H1 (cell line): ENCODE measurements at regions not wholly inside any gene's neighbourhood (a gene's known extent, or its start where the extent isn't known, plus 50 kb on each side); places are given as distances from the start of the nearest gene placed in this dataset.

Source experiments
- CTCF ChIA-PET: fragments of 300-600 bp; sonication (Branson Sonifier 250); formaldehyde crosslinking; loops from one replicate; lab custom pipeline; 2021; ENCODE audit not compliant: partially characterized antibody; lab: Charles Lee
- POLR2A ChIA-PET: fragments of 300-600 bp; sonication (Branson Sonifier 250); formaldehyde crosslinking; loops from one replicate; lab custom pipeline; 2021; ENCODE audit warnings: inconsistent platforms; ENCODE audit not compliant: partially characterized antibody; lab: Charles Lee
- DNase-seq, 2 experiments: peaks; one replicate each; pipeline versions ENCODE4 v3.0.0 to v3.0.0-alpha.2; 2010 to 2022; ENCODE audit warnings: low spot score in 2 of 2, low read depth in 1 of 2, mixed read lengths in 1 of 2
- FAIRE-seq: peaks from 2 replicates; lab custom pipeline; 2011; peaks lifted over from hg19 to GRCh38; lab: Jason Lieb, UNC
- H2AFZ ChIP-seq: 2 replicates; pipeline ENCODE4 v1.8.1; 2012; ENCODE audit warnings: low read length, inconsistent platforms
- H2AK5ac ChIP-seq: 2 replicates; pipeline ENCODE4 v1.6.1; 2013; ENCODE audit warnings: low read depth, low read length
- H2BK120ac ChIP-seq: replicated peaks from 2 replicates; pipeline ENCODE3; 2013; ENCODE audit warnings: low read depth, low read length, inconsistent platforms
- H2BK12ac ChIP-seq: 2 replicates; pipeline ENCODE4 v1.6.1; 2013; ENCODE audit warnings: low read depth, low read length
- H2BK15ac ChIP-seq: 2 replicates; pipeline ENCODE4 v1.6.1; 2013; ENCODE audit warnings: low read length
- H2BK20ac ChIP-seq: 2 replicates; pipeline ENCODE4 v1.6.1; 2013; ENCODE audit warnings: low read length
- H2BK5ac ChIP-seq: 2 replicates; pipeline ENCODE4 v1.6.1; 2013; ENCODE audit warnings: low read depth, low read length
- H3K14ac ChIP-seq: 2 replicates; pipeline ENCODE4 v1.6.1; 2013; ENCODE audit warnings: inconsistent platforms; ENCODE audit not compliant: insufficient read length
- H3K18ac ChIP-seq: 2 replicates; pipeline ENCODE4 v1.6.1; 2013; ENCODE audit warnings: low read length; ENCODE audit errors: extremely low read depth
- H3K23ac ChIP-seq: 2 replicates; pipeline ENCODE4 v1.6.1; 2013; ENCODE audit warnings: inconsistent platforms; ENCODE audit not compliant: insufficient read length
- H3K23me2 ChIP-seq: 2 replicates; pipeline ENCODE4 v1.6.1; 2013; ENCODE audit warnings: low read depth, low read length
- H3K27ac ChIP-seq: 2 replicates; pipeline ENCODE4 v1.6.1; 2011; ENCODE audit warnings: low read depth, low read length, inconsistent platforms
- H3K27me3 ChIP-seq, 4 experiments: replicated peaks in 1 of 4; 1 replicate in 1 of 4; 2 replicates in 3 of 4; pipeline versions ENCODE4 v1.6.1 to v1.8.1; 2011 to 2013; ENCODE audit warnings: low read length in 3 of 4, mild to moderate bottlenecking in 3 of 4, inconsistent platforms in 2 of 4, mixed read lengths in 2 of 4, moderate library complexity in 1 of 4; ENCODE audit not compliant: control insufficient read depth in 3 of 4, insufficient read depth in 3 of 4; ENCODE audit errors: extremely low read depth in 1 of 4
- H3K36me3 ChIP-seq, 4 experiments: 2 replicates each; pipeline versions ENCODE4 v1.6.1 to v1.8.1; 2011 to 2013; ENCODE audit warnings: mild to moderate bottlenecking in 4 of 4, low read length in 3 of 4, moderate library complexity in 2 of 4, control low read depth in 1 of 4, inconsistent platforms in 1 of 4; ENCODE audit not compliant: insufficient read depth in 4 of 4, control insufficient read depth in 2 of 4
- H3K4ac ChIP-seq: replicated peaks from 2 replicates; pipeline ENCODE3; 2013; ENCODE audit warnings: low read length, low read depth, mixed read lengths, inconsistent platforms; ENCODE audit not compliant: insufficient read length
- H3K4me1 ChIP-seq, 4 experiments: replicated peaks in 1 of 4; 1 replicate in 1 of 4; 2 replicates in 3 of 4; pipeline versions ENCODE4 v1.6.1 to v1.8.1; 2011 to 2013; ENCODE audit warnings: low read length in 3 of 4, inconsistent platforms in 2 of 4, mixed read lengths in 1 of 4; ENCODE audit not compliant: insufficient read depth in 4 of 4, control insufficient read depth in 3 of 4
- H3K4me2 ChIP-seq, 2 experiments: 2 replicates each; pipeline versions ENCODE4 v1.6.1 to v1.8.1; 2011 to 2013; ENCODE audit warnings: low read depth in 2 of 2, low read length in 2 of 2, control low read depth in 1 of 2, inconsistent platforms in 1 of 2, mild to moderate bottlenecking in 1 of 2; ENCODE audit not compliant: insufficient read depth in 1 of 2
- H3K4me3 ChIP-seq, 4 experiments: fragments of 200-600, 300-600 bp in 1 of 4; sonication (generic), shearing (Covaris generic), sonication (Bioruptor Twin) in 1 of 4; 2 replicates each; pipeline versions ENCODE4 v1.5.1 to v1.8.1; 2011 to 2016; ENCODE audit warnings: low read length in 4 of 4, low read depth in 3 of 4, control low read depth in 2 of 4, inconsistent platforms in 2 of 4, mild to moderate bottlenecking in 2 of 4, mixed read lengths in 1 of 4, moderate library complexity in 1 of 4; ENCODE audit not compliant: insufficient read depth in 2 of 4; ENCODE audit errors: extremely low read depth in 1 of 4
- H3K56ac ChIP-seq: replicated peaks from 2 replicates; pipeline ENCODE3; 2013; ENCODE audit warnings: low read depth, mild to moderate bottlenecking, mixed read lengths, low read length, inconsistent platforms; ENCODE audit not compliant: insufficient read length
- H3K79me1 ChIP-seq: 2 replicates; pipeline ENCODE4 v1.6.1; 2013; ENCODE audit warnings: low read depth, low read length, control low read depth
- H3K79me2 ChIP-seq, 2 experiments: 2 replicates each; pipeline versions ENCODE4 v1.6.1 to v1.8.1; 2012 to 2013; ENCODE audit warnings: low read length in 2 of 2, mild to moderate bottlenecking in 2 of 2, inconsistent platforms in 1 of 2; ENCODE audit not compliant: insufficient read depth in 2 of 2, control insufficient read depth in 1 of 2
- H3K9ac ChIP-seq, 4 experiments: replicated peaks in 1 of 4; 1 replicate in 1 of 4; 2 replicates in 3 of 4; pipeline versions ENCODE4 v1.6.1 to v1.8.1; 2011 to 2013; ENCODE audit warnings: low read depth in 3 of 4, low read length in 3 of 4, control low read depth in 2 of 4, mild to moderate bottlenecking in 2 of 4, moderate library complexity in 2 of 4, inconsistent platforms in 1 of 4; ENCODE audit errors: extremely low read depth in 1 of 4
- H3K9me3 ChIP-seq, 2 experiments: 2 replicates each; pipeline versions ENCODE4 v1.6.1 to v1.8.1; 2012 to 2013; ENCODE audit warnings: mild to moderate bottlenecking in 2 of 2, moderate library complexity in 2 of 2, control low read depth in 1 of 2, inconsistent platforms in 1 of 2, low read depth in 1 of 2, low read length in 1 of 2, mixed read lengths in 1 of 2; ENCODE audit not compliant: insufficient read depth in 2 of 2
- H4K20me1 ChIP-seq, 2 experiments: replicated peaks in 1 of 2; 2 replicates each; pipeline versions ENCODE3 to v1.8.1; 2011 to 2013; ENCODE audit warnings: inconsistent platforms in 2 of 2, low read length in 2 of 2, mild to moderate bottlenecking in 1 of 2; ENCODE audit not compliant: insufficient read depth in 2 of 2, control insufficient read depth in 1 of 2
- H4K5ac ChIP-seq: 2 replicates; pipeline ENCODE4 v1.6.1; 2013; ENCODE audit warnings: low read length, low read depth, mixed read lengths, inconsistent platforms; ENCODE audit not compliant: insufficient read length
- H4K8ac ChIP-seq: 2 replicates; pipeline ENCODE4 v1.8.0; 2013; ENCODE audit warnings: mild to moderate bottlenecking, moderate library complexity, low read length, inconsistent platforms; ENCODE audit not compliant: insufficient read depth; ENCODE audit errors: extremely low read depth
- H4K91ac ChIP-seq: replicated peaks from 2 replicates; pipeline ENCODE3; 2013; ENCODE audit warnings: low read length, mixed read lengths, inconsistent platforms; ENCODE audit not compliant: insufficient read length
- ASH2L ChIP-seq: fragments of 200-600, 300-600 bp; sonication (generic); IDR thresholded peaks from one replicate; pipeline ENCODE4 v1.7.1; 2017; ENCODE audit warnings: low read length
- BCL11A ChIP-seq, 2 experiments: IDR thresholded peaks; one replicate each; pipeline ENCODE4 v1.6.1; 2011; ENCODE audit warnings: low read depth in 2 of 2, low read length in 2 of 2, mild to moderate bottlenecking in 2 of 2
- CBX5 ChIP-seq: fragments of 300-800, 300-1000 bp; sonication (generic); IDR thresholded peaks from 2 replicates; pipeline ENCODE4 v1.7.1; 2016; ENCODE audit warnings: antibody characterized with exemption, low read length, low read depth
- CTBP2 ChIP-seq: IDR thresholded peaks from 2 replicates; pipeline ENCODE4 v1.7.0; 2011; ENCODE audit warnings: borderline replicate concordance, mild to moderate bottlenecking, moderate library complexity, mixed read lengths, low read length; ENCODE audit not compliant: insufficient read depth, insufficient read length
- EZH2 ChIP-seq: fragments of 200-600 bp; sonication (generic); IDR thresholded peaks from 2 replicates; pipeline ENCODE4 v1.7.1; 2012; ENCODE audit warnings: low read depth, mild to moderate bottlenecking, moderate library complexity, low read length, inconsistent platforms; ENCODE audit not compliant: severe bottlenecking
- GTF2F1 ChIP-seq: IDR thresholded peaks from 2 replicates; pipeline ENCODE4 v1.6.1; 2012; ENCODE audit warnings: low read depth, low read length, improper control_type of control experiment, borderline replicate concordance
- JUND ChIP-seq: IDR thresholded peaks from 2 replicates; pipeline ENCODE4 v1.6.1; 2011; ENCODE audit warnings: mild to moderate bottlenecking, improper control_type of control experiment, low read length
- KDM5A ChIP-seq: fragments of 200-600 bp; IDR thresholded peaks from 2 replicates; pipeline ENCODE4 v1.7.1; 2012; ENCODE audit warnings: mild to moderate bottlenecking, low read length, inconsistent platforms, mixed read lengths
- RXRA ChIP-seq: IDR thresholded peaks from 2 replicates; pipeline ENCODE4 v1.6.1; 2011; ENCODE audit warnings: low read depth, mild to moderate bottlenecking, low read length, moderate library complexity; ENCODE audit not compliant: insufficient read depth
- SP1 ChIP-seq: IDR thresholded peaks from 2 replicates; pipeline ENCODE4 v1.6.1; 2011; ENCODE audit warnings: low read depth, low read length
- SP2 ChIP-seq: IDR thresholded peaks from 2 replicates; pipeline ENCODE4 v1.6.1; 2012; ENCODE audit warnings: mild to moderate bottlenecking, low read length, inconsistent platforms
- YY1 ChIP-seq: IDR thresholded peaks from 2 replicates; pipeline ENCODE4 v1.6.1; 2011; ENCODE audit warnings: low read depth, mild to moderate bottlenecking, low read length
- WGBS, 2 experiments: shearing (Covaris generic) in 1 of 2; methylation state at CpG; one replicate each; pipeline versions ENCODE4 v1.1.6 to v1.1.7; 2013 to 2015; ENCODE audit warnings: low lambda C conversion rate in 2 of 2, mixed read lengths in 2 of 2, inconsistent platforms in 1 of 2, low coverage in 1 of 2, missing lambda C conversion rate in 1 of 2; ENCODE audit not compliant: insufficient replicate concordance in 2 of 2, insufficient coverage in 1 of 2, insufficient read length in 1 of 2; ENCODE audit errors: extremely low coverage in 1 of 2, missing lambda C conversion rate in 1 of 2; 5-methylcytosine and 5-hydroxymethylcytosine counted together
- TF ChIP-seq, protein P1 (sequence below): IDR thresholded peaks from 2 replicates; pipeline ENCODE4 v1.6.1; 2011; ENCODE audit warnings: low read length, improper control_type of control experiment

DNA sequence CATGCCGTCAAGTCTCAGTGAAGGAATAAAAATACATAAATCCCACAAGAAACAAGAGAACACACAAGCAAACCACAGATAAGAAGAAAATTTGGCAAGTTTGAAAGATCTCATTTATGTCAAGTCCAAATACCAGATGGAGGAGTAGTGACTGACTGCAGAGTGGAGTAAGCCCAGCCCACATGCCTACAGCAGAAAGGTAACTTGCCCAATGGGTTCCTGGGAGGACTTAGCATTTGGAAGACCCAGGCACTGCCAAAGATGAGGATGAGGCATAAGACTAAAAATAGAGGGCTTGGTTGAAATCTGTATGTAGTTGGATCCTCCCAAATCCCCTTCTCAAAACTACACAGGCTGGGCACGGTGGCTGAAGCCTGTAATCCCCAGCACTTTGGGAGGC is 70.8 kb downstream of the ZNF648 start:
- Histone ChIP-seq H3K18ac (no peak overlapping the region), H3K27me3 (no peaks in the 10 kb centered on the region), H2BK15ac (no peak overlapping the region), H3K36me3 (no peaks in the 10 kb centered on the region), H3K56ac (no peak overlapping the region), H3K9ac (no peak overlapping the region), H3K4me3 (no peak overlapping the region), H4K5ac (no peak overlapping the region), H3K9me3 (no peaks in the 10 kb centered on the region), H3K27ac (no peak overlapping the region), H4K91ac (no peak overlapping the region), H2BK12ac (no peak overlapping the region), H2BK120ac (no peak overlapping the region), H3K14ac (no peak overlapping the region), H2AK5ac (no peak overlapping the region), H3K79me2 (no peaks in the 10 kb centered on the region; a peak in 1 of 4 replicates), H3K23me2 (no peaks in the 10 kb centered on the region; the same call in 1 of the 2 replicates), H4K8ac (no peak overlapping the region), H3K4me1 (peaks cover 0 to 7% (median 4%) of the 10 kb centered on the region in 4 experiments; a peak in 4 of 7 replicates), H3K4ac (no peak overlapping the region), H3K23ac (no peak overlapping the region), H3K79me1 (no peaks in the 10 kb centered on the region), H2AFZ (no peak overlapping the region), H2BK5ac (no peak overlapping the region), H2BK20ac (no peak overlapping the region), H4K20me1 (no peaks in the 10 kb centered on the region), H3K4me2 (no peak overlapping the region)
- WGBS, 2 experiments = 91% methylated on average over 2 of the region's 2 CpGs; no CpG with 5 or more reads in 1 of the 2 experiments
- CTCF ChIA-PET = no interaction called here
- DNase-seq (no peak), FAIRE-seq (no peak)
- POLR2A ChIA-PET = no interaction called here
- TF ChIP-seq, protein P1, sequence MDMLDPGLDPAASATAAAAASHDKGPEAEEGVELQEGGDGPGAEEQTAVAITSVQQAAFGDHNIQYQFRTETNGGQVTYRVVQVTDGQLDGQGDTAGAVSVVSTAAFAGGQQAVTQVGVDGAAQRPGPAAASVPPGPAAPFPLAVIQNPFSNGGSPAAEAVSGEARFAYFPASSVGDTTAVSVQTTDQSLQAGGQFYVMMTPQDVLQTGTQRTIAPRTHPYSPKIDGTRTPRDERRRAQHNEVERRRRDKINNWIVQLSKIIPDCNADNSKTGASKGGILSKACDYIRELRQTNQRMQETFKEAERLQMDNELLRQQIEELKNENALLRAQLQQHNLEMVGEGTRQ = no peak
- TF ChIP-seq RXRA (no peak), GTF2F1 (no peak), BCL11A (IDR thresholded peaks at IDR 0.05; ENCODE audit: low read depth in 2 of 2, low read length in 2 of 2) (no peak), CBX5 (no peak), KDM5A (no peak), EZH2 (no peak), JUND (no peak), SP2 (no peak), SP1 (no peak), CTBP2 (no peak), ASH2L (no peak), YY1 (no peak)
